ENCODE measurements at regions not wholly inside any gene's neighbourhood (a gene's known extent, or its start where the extent isn't known, plus 50 kb on each side); places are given as distances from the start of the nearest gene placed in this dataset.
"Not testable (repeated sequence)": the region's sequence is repeated elsewhere in the genome, so short reads cannot be mapped to it uniquely, and the experiment has no call there.

DNA sequence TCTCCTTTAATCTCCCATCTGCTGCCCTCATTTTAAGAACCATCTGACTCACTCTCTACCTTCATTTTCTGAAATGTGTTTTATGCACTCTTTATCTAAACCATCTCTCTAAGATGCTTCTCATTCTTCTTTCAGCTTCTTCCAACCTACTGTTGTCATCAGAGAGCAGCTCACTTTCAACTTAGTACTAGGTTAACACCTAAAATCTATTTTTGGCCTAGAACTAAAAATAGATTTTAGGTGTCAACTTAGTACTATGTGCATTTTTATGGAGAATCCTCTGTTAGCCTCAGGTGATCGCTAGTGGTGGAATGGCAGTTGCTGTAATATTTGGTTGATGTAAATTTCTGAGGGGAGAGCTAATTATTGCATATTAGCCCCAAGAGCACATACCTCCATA is 277.1 kb downstream of the KCNJ2 start:
- no peak overlapping the region for H3K27ac ChIP-seq
- TF ChIP-seq ZFX (IDR thresholded peaks at IDR 0.05) = no peak
- TF ChIP-seq, protein P1, sequence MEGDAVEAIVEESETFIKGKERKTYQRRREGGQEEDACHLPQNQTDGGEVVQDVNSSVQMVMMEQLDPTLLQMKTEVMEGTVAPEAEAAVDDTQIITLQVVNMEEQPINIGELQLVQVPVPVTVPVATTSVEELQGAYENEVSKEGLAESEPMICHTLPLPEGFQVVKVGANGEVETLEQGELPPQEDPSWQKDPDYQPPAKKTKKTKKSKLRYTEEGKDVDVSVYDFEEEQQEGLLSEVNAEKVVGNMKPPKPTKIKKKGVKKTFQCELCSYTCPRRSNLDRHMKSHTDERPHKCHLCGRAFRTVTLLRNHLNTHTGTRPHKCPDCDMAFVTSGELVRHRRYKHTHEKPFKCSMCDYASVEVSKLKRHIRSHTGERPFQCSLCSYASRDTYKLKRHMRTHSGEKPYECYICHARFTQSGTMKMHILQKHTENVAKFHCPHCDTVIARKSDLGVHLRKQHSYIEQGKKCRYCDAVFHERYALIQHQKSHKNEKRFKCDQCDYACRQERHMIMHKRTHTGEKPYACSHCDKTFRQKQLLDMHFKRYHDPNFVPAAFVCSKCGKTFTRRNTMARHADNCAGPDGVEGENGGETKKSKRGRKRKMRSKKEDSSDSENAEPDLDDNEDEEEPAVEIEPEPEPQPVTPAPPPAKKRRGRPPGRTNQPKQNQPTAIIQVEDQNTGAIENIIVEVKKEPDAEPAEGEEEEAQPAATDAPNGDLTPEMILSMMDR (conservative IDR thresholded peaks at IDR 0.05) = no peak

- TF ChIP-seq, protein P1 (conservative IDR thresholded peaks at IDR 0.05) = no peak
- no peak for TF ChIP-seq ZFX (IDR thresholded peaks at IDR 0.05)
- no peak overlapping the region for H3K27ac ChIP-seq
Observed at GRCh38 chr17:70447588-70447987, 278.3 kb downstream of the KCNJ2 start.

DNA sequence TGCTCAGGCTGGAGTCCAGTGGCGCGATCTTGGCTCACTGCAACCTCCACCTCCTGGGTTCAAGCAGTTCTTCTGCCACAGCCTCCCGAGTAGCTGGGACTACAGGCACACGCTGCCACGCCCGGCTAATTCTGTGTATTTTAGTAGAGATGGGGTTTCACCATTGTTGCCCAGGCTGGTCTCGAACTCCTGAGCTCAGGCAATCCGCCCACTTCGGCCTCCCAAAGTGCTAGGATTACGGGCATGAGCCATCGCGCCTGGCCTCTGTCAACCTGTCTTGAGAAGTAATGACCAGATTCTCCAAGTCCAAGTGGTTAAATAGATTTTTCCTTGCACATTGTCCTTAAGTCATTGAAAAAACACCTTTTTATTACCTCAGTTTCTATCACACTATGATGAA is 283.7 kb downstream of the KCNJ2 start:
- H3K27ac ChIP-seq = not testable (repeated sequence)

DNA sequence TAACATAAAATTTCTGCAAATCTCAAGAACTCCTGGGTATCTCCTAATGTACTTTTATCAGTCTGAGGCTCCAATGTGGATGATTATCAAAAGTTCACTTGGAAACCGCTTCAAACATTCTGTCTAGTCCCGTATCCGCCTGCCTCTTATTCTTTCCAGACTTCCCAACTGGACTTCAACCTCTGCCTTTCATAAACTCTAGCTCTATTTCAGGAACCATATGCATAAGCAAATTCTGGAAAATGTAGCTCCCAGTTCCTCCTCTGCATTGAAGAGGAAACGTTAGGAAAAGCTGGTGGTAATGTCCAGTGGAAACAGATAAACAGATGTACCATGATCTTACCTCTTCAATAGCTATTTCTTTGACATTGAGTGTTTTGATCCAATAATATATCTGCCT is 285.0 kb downstream of the KCNJ2 start:
- no peak overlapping the region for H3K27ac ChIP-seq
- no peak for TF ChIP-seq ZFX (IDR thresholded peaks at IDR 0.05)
- TF ChIP-seq, protein P1 (conservative IDR thresholded peaks at IDR 0.05) = no peak

GRCh38 chr17:70454908-70455307 is 285.6 kb downstream of the KCNJ2 start:
- TF ChIP-seq, protein P1 (conservative IDR thresholded peaks at IDR 0.05) = no peak
- no peak for TF ChIP-seq ZFX (IDR thresholded peaks at IDR 0.05)
- no peak overlapping the region for H3K27ac ChIP-seq

GRCh38 chr17:70464995-70465394 is 295.7 kb downstream of the KCNJ2 start:
- TF ChIP-seq ZFX (IDR thresholded peaks at IDR 0.05) = no peak
- TF ChIP-seq, protein P1 (conservative IDR thresholded peaks at IDR 0.05) = no peak
- H3K27ac ChIP-seq = no peak overlapping the region

DNA sequence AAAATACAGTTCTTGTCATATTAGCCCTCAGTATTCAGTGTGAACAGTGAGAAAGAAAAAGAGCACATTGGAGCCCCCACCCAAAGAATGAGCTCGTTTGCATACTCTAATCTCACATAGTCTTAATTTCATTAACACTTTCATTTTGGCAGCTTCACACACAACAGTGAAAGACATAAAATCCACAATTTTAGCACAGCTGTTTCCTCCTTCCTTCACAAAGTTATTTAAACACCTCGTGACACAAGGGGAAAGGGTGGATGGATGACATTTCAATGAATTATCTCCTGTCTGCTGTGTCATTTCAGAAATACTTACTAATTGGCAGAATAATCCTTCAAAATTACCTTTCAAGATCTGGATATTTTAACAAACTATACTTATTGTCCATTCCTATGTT is 299.3 kb downstream of the KCNJ2 start:
- TF ChIP-seq ZFX (IDR thresholded peaks at IDR 0.05) = no peak
- TF ChIP-seq, protein P1 (conservative IDR thresholded peaks at IDR 0.05) = no peak
- H3K27ac ChIP-seq = no peak overlapping the region

- no peak overlapping the region for H3K27ac ChIP-seq
- no peak for TF ChIP-seq ZFX (IDR thresholded peaks at IDR 0.05)
- TF ChIP-seq, protein P1 (conservative IDR thresholded peaks at IDR 0.05) = no peak
Observed at GRCh38 chr17:70473049-70473448, 303.7 kb downstream of the KCNJ2 start.
